Stimulated activated naive B cell treated with anti-CD40 and anti-IgM and Interleukin-4, amounts not matched to agents 10 μg/mL and 1 μg/mL and 100 μg/mL, for 72 hours (primary cell): ENCODE measurements at regions not wholly inside any gene's neighbourhood (a gene's known extent, or its start where the extent isn't known, plus 50 kb on each side); places are given as distances from the start of the nearest gene placed in this dataset.

Experiments
- ATAC-seq, 2 donors: fragments of 150-1000 bp; cut with Tn5 transposase; replicated peaks; 2 replicates each; pipeline ENCODE4 v1.10.0; 2021; ENCODE audit warnings: moderate library complexity in 1 of 2
- DNase-seq: peaks from one replicate; pipeline ENCODE4 v3.0.0; 2021
- H3K27ac Mint-ChIP-seq: one replicate; pipeline ENCODE4 v1.8.0; 2022; ENCODE audit warnings: mild to moderate bottlenecking, mixed read lengths
- H3K27me3 Mint-ChIP-seq, 2 donors: one replicate each; pipeline ENCODE4 v1.8.0; 2022; ENCODE audit warnings: mixed read lengths in 2 of 2
- H3K36me3 Mint-ChIP-seq, 2 donors: one replicate each; pipeline ENCODE4 v1.8.0; 2022; ENCODE audit warnings: mixed read lengths in 2 of 2, mild to moderate bottlenecking in 1 of 2
- H3K4me1 Mint-ChIP-seq, 2 donors: one replicate each; pipeline ENCODE4 v1.8.0; 2022; ENCODE audit warnings: mixed read lengths in 2 of 2, mild to moderate bottlenecking in 1 of 2
- H3K4me3 Mint-ChIP-seq, 2 donors: one replicate each; pipeline ENCODE4 v1.8.0; 2022; ENCODE audit warnings: mild to moderate bottlenecking in 2 of 2, mixed read lengths in 2 of 2, moderate library complexity in 1 of 2
- H3K9me3 Mint-ChIP-seq, 2 donors: one replicate each; pipeline ENCODE4 v1.8.0; 2022; ENCODE audit warnings: mixed read lengths in 2 of 2, mild to moderate bottlenecking in 1 of 2

DNA sequence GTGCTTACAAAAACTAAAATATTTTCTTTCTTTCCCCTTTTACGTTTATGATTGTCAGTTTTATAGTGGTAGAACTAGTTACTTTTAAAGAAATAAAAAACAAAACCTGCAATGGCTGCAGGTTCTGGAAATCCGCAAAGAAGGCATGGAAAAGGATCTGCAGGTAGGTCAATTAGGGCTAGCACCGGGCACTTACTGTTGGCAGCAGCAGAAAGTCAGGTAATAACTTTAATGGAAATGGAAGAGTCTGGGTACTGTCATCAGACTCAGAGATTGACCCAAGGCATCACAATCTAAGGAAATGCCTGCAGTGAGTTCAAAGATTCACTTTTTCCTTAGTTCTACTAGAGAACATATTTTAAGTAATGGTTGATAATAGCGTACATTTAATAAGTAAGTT lies 1136.3 kb upstream of the B3GALT2 start:
- H3K4me3 Mint-ChIP-seq: no peak overlapping the region
- no peaks in the 10 kb centered on the region for H3K4me1 Mint-ChIP-seq
- no peaks in the 10 kb centered on the region for H3K27me3 Mint-ChIP-seq
- no peaks in the 10 kb centered on the region for H3K36me3 Mint-ChIP-seq
- DNase-seq (no peak), ATAC-seq (no peak)
- H3K9me3 Mint-ChIP-seq: no peaks in the 10 kb centered on the region
- no peak overlapping the region for H3K27ac Mint-ChIP-seq

DNA sequence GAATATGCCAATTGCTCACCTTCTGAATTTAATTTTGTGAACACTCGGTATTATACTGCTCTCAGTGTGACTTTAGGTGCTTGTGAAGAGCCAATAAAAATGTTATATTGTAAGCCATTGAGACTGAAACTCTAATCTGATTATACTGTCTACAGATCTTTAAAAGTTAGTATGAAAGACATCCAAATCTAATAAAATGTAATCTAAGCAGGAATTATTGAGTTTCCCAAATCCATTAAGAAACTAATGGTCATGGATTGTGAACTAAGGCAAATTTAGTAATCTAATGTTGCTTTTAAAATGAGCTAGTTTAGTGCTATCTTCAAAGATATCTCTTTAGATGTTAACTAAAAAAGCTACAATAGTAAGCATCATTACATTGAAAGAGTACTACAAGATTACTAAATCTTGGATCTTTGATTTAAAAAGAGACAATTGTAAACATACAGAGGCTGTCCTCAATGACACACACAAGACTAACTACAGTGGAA lies 1132.4 kb upstream of the B3GALT2 start:
- ATAC-seq: no peak
- H3K36me3 Mint-ChIP-seq: no peaks in the 10 kb centered on the region
- H3K27me3 Mint-ChIP-seq: no peaks in the 10 kb centered on the region

DNA sequence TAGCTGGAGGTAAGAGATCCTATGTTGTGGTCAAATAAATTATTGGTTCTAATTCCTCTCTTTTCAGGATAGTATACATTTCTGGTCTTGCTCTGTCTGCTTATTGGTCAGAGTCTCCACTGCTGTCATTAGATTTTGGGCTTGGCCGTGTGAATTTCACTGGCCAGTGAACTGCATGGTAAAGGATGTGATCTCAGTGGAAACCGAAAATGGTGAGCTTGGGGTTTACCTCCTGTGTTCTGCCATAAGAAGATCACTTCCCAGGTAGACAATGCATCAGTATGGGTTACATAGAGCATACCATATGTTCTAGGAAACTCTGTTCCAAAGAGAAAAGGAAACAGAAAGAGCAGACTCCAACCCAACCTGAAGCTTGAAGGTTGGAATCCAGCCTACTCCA lies 1123.3 kb upstream of the B3GALT2 start:
- H3K27me3 Mint-ChIP-seq: no peaks in the 10 kb centered on the region
- H3K27ac Mint-ChIP-seq: no peak overlapping the region
- H3K36me3 Mint-ChIP-seq: no peaks in the 10 kb centered on the region
- H3K4me1 Mint-ChIP-seq: no peaks in the 10 kb centered on the region
- H3K9me3 Mint-ChIP-seq: no peaks in the 10 kb centered on the region
- no peak overlapping the region for H3K4me3 Mint-ChIP-seq
- no peak for DNase-seq
- ATAC-seq: no peak

More for the DNA sequence above, 1132.4 kb upstream of the B3GALT2 start:
- Mint-ChIP-seq H3K9me3 (no peaks in the 10 kb centered on the region), H3K4me3 (no peak overlapping the region), H3K4me1 (no peaks in the 10 kb centered on the region), H3K27ac (no peak overlapping the region)
- DNase-seq: no peak

DNA sequence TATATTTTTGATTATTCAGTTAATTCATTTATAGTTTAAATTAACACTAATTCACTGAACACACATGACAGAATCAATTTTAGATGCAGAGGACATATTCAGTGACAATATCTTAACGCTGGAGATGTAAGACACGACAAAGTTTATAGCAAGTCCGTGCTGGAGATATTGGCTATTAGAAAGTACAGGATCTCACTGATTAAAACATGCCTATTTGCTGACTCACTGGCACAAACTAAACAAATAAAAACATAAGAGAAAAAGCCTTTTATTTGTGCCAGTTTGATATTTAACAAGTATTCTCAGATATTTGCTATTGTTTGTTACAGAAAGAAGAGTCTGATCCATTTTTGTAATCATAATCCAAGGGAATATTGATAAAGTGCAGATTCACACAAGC lies 1122.9 kb upstream of the B3GALT2 start:
- H3K27me3 Mint-ChIP-seq: no peaks in the 10 kb centered on the region
- no peaks in the 10 kb centered on the region for H3K9me3 Mint-ChIP-seq
- DNase-seq: no peak
- H3K4me3 Mint-ChIP-seq: no peak overlapping the region
- H3K36me3 Mint-ChIP-seq: no peaks in the 10 kb centered on the region
- no peak overlapping the region for H3K27ac Mint-ChIP-seq
- no peaks in the 10 kb centered on the region for H3K4me1 Mint-ChIP-seq
- no peak for ATAC-seq

DNA sequence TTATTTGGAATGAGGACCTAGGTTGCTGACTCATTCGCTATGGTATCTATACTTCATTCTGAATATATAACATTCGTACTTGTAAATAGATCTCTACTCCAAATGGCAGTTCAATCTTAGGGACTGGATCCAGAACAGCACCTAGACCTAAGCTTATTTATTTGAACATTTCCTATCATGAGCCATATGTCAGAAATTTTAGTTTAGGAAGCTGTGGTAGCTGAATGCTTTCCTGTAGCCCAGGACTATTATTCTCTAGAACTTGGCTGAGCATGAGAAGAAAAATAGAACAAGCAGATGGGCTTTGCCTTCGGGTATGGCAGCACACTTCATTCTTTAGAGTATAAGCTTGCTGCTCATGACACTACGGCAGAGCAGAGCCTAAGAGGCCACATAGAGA lies 1114.4 kb upstream of the B3GALT2 start:
- DNase-seq (no peak), ATAC-seq (no peak)
- no peaks in the 10 kb centered on the region for H3K36me3 Mint-ChIP-seq
- no peaks in the 10 kb centered on the region for H3K4me1 Mint-ChIP-seq
- H3K27ac Mint-ChIP-seq: no peak overlapping the region
- H3K4me3 Mint-ChIP-seq: no peak overlapping the region
- H3K9me3 Mint-ChIP-seq: no peaks in the 10 kb centered on the region
- H3K27me3 Mint-ChIP-seq: peaks cover 0 to 11% of the 10 kb centered on the region in 2 donors

DNA sequence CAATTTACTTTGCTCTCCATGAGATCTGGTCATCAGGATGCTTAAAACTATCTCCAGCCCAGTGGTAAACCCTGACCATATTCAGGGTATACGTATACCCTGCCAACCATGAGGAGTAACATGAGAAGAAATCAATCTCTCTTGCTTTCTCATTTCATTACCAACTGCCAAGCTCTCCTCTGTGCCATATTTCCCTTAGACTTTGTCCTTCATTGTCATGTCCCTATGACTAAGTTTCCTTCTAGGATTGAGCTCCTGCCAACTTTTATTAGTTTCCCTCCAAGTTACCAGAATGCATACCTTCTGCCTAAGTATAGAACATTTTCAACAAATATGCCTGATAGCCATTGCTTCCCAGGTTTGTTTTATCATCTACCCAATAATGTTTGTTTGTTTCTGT lies 1113.9 kb upstream of the B3GALT2 start:
- Mint-ChIP-seq H3K4me3 (no peak overlapping the region), H3K9me3 (no peaks in the 10 kb centered on the region), H3K4me1 (no peaks in the 10 kb centered on the region), H3K27me3 (peaks cover 0 to 14% of the 10 kb centered on the region in 2 donors), H3K36me3 (no peaks in the 10 kb centered on the region), H3K27ac (no peak overlapping the region)
- ATAC-seq (no peak), DNase-seq (no peak)

DNA sequence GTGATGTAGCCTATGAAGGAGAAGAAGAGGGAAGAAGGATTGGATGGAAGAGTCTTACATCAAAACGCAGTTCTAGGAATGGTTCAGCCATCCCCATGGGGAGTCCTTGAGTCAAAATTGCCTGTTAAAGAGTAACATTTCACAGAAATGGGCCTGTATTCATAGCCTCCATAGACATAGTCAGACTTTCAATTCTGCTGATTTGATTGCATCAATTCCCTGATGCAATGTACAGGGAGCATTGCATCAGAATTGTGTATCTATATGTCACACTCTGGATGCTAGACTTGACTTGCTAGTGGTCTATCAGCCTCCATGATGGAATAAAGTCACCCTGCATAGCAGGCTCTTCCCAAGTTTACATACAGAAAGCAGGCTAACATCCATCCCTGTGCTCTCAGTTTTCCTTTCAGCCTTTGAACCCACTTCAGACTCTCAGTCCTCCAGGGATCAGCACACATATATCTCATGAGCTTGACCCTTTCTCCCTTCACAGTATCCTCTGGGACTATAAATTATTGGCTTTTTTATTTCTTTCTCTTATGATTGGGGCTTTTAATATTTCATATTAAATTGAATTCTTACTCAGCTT lies 1111.7 kb upstream of the B3GALT2 start:
- H3K4me3 Mint-ChIP-seq: no peak overlapping the region
- ATAC-seq (no peak), DNase-seq (no peak)
- no peaks in the 10 kb centered on the region for H3K4me1 Mint-ChIP-seq
- peaks cover 8 to 23% of the 10 kb centered on the region in 2 donors for H3K27me3 Mint-ChIP-seq
- H3K27ac Mint-ChIP-seq: no peak overlapping the region
- H3K36me3 Mint-ChIP-seq: no peaks in the 10 kb centered on the region
- no peaks in the 10 kb centered on the region for H3K9me3 Mint-ChIP-seq

DNA sequence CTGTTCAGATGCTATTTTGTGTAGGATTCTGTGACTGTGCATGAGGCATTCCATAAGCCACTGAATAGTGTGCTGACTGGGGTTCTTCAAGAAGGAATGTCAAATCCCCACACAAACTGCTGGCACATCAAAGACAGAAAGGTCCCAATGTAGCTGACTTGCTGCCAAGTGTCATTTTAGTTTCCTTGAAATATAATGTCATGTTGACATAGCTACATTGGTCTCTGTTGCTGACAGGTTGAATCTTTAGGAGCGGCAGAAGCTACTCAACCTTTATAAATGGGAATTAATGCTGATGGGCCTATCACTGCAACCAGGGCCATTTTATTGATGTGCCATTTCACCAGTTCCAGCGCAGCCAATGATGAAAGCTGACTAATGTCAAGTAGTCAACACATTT lies 1110.7 kb upstream of the B3GALT2 start:
- Mint-ChIP-seq H3K36me3 (no peaks in the 10 kb centered on the region), H3K27ac (no peak overlapping the region), H3K4me1 (no peaks in the 10 kb centered on the region), H3K27me3 (peaks cover 8 to 23% of the 10 kb centered on the region in 2 donors), H3K9me3 (no peaks in the 10 kb centered on the region), H3K4me3 (no peak overlapping the region)
- DNase-seq (no peak), ATAC-seq (no peak)

DNA sequence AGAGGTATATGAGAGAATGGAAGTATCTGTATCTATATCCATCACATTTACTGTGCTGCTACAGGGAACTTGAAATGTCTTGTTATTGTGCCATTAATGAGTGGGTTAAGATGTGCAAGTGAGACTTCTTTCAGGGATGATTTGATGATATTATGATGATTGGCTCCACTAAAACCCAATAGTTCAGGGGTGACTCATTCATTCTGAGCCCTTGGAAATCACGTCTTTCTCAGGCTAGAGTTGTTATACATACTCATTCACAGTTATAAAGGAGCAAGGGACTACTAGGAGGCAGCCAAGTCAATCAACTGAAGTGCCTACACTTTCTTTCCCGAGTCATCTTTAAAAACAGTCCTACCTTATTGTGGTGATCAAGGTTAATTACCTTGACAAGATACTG lies 1109.8 kb upstream of the B3GALT2 start:
- ATAC-seq: no peak
- DNase-seq: no peak

DNA sequence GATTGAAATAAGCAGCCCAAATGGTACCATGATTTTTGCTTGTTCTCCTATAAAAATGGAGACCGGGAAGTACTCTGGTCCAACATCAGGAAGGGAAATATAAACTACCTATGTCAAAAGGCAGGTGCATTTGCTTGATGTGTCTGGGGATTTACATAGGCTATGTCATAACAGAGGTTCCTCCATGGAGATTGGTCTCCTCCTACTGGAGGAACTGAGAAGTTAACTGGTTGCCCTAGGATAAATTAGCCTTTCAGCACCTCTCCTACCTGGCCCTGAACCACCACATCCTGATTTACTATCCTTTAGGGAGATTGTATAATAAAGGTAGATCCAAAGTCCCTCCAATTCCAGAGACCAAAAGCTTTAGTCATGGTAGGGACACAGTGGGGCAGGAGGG lies 1109.3 kb upstream of the B3GALT2 start:
- Mint-ChIP-seq H3K9me3 (no peaks in the 10 kb centered on the region), H3K27me3 (peaks cover 8 to 31% of the 10 kb centered on the region in 2 donors), H3K27ac (no peak overlapping the region), H3K4me3 (no peak overlapping the region), H3K4me1 (peaks cover 0 to 7% of the 10 kb centered on the region in 2 donors), H3K36me3 (no peaks in the 10 kb centered on the region)
- ATAC-seq (peak; percentile 95 to 96), DNase-seq (peak; percentile 11)

More for the DNA sequence above, 1109.8 kb upstream of the B3GALT2 start:
- Mint-ChIP-seq H3K27ac (no peak overlapping the region), H3K36me3 (no peaks in the 10 kb centered on the region), H3K4me1 (peaks cover 0 to 2% of the 10 kb centered on the region in 2 donors), H3K27me3 (peaks cover 8 to 25% of the 10 kb centered on the region in 2 donors), H3K9me3 (no peaks in the 10 kb centered on the region), H3K4me3 (no peak overlapping the region)

DNA sequence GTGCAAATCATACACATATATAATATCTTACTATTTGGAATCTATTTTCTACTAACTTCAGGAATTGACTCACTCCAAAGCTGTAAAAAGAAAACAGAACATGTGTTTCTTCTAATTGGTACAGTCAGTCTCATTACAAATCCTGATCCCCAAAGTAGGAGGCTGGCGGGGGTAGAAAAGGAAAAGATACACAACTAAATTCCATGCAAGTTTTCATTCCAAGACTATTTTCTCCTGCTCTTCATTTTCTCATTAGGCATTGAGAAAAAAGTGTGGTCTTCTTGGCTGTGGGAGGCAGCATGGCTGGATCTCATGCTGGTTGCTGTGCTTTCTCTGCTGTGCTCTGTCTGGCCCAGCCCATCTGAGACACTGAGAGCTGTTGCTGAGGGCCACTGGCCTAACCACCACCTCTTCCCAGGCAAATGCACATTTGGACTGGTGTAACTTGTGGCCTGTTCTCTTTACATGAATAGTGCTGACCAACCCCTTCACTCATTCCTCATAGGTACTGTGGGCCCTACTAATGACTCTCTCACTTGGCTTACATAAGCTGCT lies 1107.5 kb upstream of the B3GALT2 start:
- Mint-ChIP-seq H3K9me3 (no peaks in the 10 kb centered on the region), H3K4me1 (peaks cover 0 to 8% of the 10 kb centered on the region in 2 donors), H3K27ac (no peak overlapping the region), H3K36me3 (no peaks in the 10 kb centered on the region), H3K27me3 (peaks cover 8 to 32% of the 10 kb centered on the region in 2 donors), H3K4me3 (no peak overlapping the region)
- DNase-seq: no peak
- no peak for ATAC-seq

DNA sequence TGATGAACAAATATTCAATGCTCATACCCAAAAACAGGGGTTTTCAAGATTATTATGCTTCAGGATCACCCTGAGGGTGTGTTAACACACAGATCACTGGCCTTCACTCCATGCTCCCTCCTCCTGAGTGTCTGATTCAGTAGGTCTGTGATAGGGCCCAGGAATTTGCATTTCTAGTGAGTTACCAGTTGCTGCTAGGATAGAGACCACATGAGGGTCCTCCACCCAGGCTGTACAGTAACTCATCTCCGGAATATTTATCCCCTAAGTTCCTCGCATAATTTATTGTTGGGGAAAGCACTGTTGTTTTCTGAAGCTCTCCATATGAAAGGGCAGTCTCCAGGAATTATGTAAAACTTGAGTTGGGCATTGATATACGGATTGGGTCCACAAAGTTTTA lies 1106.6 kb upstream of the B3GALT2 start:
- Mint-ChIP-seq H3K4me1 (peaks cover 0 to 8% of the 10 kb centered on the region in 2 donors), H3K9me3 (no peaks in the 10 kb centered on the region), H3K27ac (no peak overlapping the region), H3K27me3 (peaks cover 8 to 30% of the 10 kb centered on the region in 2 donors), H3K36me3 (no peaks in the 10 kb centered on the region), H3K4me3 (no peak overlapping the region)
- ATAC-seq: no peak
- DNase-seq: no peak

DNA sequence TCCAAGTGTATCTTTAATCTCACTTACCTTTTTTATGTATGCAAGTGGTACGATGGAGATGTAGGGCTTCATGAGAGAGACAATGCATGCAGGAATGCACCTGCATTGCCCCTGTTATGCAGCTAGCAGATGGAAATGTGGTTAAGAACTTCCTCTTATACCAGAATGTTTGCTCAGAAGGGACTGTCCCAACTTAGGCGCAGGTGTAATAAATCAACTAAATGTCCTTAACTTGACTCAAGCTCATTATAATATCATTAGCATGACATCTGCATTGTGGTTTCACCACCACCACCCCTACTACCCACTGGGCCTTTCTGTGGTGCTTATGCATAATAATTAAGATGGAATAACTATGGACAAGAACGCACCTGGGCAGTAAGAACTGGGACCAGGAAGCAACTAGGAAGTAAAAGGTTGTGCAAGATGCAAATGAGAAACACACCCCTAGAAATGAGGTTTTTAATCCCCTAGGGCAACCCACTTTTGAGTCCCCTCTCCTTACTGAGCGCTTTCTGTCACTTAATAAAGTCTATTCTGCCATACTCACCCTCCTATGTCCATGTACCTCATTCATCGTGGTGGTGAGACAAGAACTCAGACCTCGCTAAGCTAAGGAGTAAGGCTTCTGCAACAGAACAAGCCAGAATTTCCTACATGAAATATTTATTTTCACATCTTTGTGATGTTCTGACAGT lies 1103.3 kb upstream of the B3GALT2 start:
- Mint-ChIP-seq H3K27ac (no peak overlapping the region), H3K9me3 (no peaks in the 10 kb centered on the region), H3K4me1 (peaks cover 0 to 12% of the 10 kb centered on the region in 2 donors), H3K36me3 (no peaks in the 10 kb centered on the region), H3K27me3 (peaks cover 17 to 23% of the 10 kb centered on the region in 2 donors), H3K4me3 (no peak overlapping the region)
- DNase-seq: peak; percentile 74
- peak; percentile 98 for ATAC-seq

DNA sequence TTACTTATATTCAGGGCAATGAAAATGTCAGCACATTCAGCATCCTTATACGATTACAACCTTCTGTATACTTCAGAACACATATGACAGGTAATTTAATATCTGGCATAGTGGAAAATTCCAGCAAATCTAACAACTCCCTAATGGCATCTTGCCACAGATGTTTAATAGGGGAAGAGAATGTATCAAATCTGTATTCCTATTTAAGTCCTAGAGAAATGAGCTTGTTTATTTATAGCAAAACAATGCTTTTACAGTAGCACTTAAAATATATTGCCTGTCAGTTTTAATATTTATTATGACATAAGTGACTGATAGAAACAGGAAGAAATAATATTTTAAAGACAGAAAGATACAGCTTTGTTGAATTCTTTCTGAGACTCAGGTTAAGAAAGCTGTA lies 1101.8 kb upstream of the B3GALT2 start:
- H3K4me1 Mint-ChIP-seq: peaks cover 0 to 12% of the 10 kb centered on the region in 2 donors
- H3K27me3 Mint-ChIP-seq: peaks cover 14 to 15% of the 10 kb centered on the region in 2 donors
- no peak overlapping the region for H3K27ac Mint-ChIP-seq
- ATAC-seq (no peak), DNase-seq (no peak)
- H3K36me3 Mint-ChIP-seq: no peaks in the 10 kb centered on the region
- H3K4me3 Mint-ChIP-seq: no peak overlapping the region
- H3K9me3 Mint-ChIP-seq: no peaks in the 10 kb centered on the region

DNA sequence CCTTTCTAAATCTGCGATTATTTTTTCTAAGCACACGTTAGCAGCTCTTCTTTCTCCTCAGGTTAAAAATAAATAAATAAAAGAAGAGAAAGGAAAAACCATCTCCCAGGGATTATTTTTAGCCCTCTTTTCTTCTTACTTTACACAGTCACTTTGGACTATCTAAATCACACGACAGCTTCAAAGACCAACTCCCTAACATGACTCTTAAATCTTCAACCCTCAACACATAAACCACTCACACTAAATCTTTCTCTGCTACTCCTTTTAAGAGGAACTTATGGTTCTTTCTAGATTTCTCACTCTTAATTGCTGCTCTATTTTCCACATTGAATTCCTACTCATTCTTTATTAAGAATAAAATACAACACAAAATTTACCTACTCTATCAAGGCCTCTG lies 1095.0 kb upstream of the B3GALT2 start:
- peaks cover 15 to 20% of the 10 kb centered on the region in 2 donors for H3K27me3 Mint-ChIP-seq
- DNase-seq (no peak), ATAC-seq (no peak)
- H3K36me3 Mint-ChIP-seq: peaks cover 0 to 2% of the 10 kb centered on the region in 2 donors
- H3K9me3 Mint-ChIP-seq: peaks cover 0 to 6% of the 10 kb centered on the region in 2 donors
- H3K4me1 Mint-ChIP-seq: peaks cover 7 to 33% of the 10 kb centered on the region in 2 donors
- H3K4me3 Mint-ChIP-seq: no peak overlapping the region
- H3K27ac Mint-ChIP-seq: no peak overlapping the region
